GM23338 (cell line): ENCODE measurements at regions not wholly inside any gene's neighbourhood (a gene's known extent, or its start where the extent isn't known, plus 50 kb on each side); places are given as distances from the start of the nearest gene placed in this dataset.

Experiments used
- ATAC-seq: fragments of 200-7000 bp; cut with Tn5 transposase; 3 replicates; pipeline ENCODE4 v1.9.1; 2020
- DNase-seq: peaks from one replicate; pipeline ENCODE4 v3.0.0-alpha.2; 2015; ENCODE audit warnings: low spot score
- H2AFZ ChIP-seq: fragments of 200-600 bp; sonication (generic); 2 replicates; pipeline ENCODE4 v1.8.0; 2016; ENCODE audit warnings: antibody characterized with exemption, mild to moderate bottlenecking, moderate library complexity
- H3F3A ChIP-seq: fragments of 200-600 bp; sonication (generic); replicated peaks from 2 replicates; pipeline ENCODE4 v1.8.0; 2017; ENCODE audit warnings: antibody characterized with exemption, mixed run types, low read depth
- H3K27ac ChIP-seq: fragments of 200-600 bp; sonication (generic); 2 replicates; pipeline ENCODE4 v1.6.1; 2016; ENCODE audit warnings: low read depth
- H3K27me3 ChIP-seq: fragments of 200-600 bp; sonication (generic); 2 replicates; pipeline ENCODE4 v1.8.0; 2016; ENCODE audit warnings: mild to moderate bottlenecking, mixed run types, moderate library complexity; ENCODE audit not compliant: insufficient read depth
- H3K36me3 ChIP-seq: fragments of 200-600 bp; sonication (generic); 2 replicates; pipeline ENCODE4 v1.8.0; 2016; ENCODE audit warnings: mild to moderate bottlenecking; ENCODE audit not compliant: insufficient read depth
- H3K4me1 ChIP-seq: fragments of 200-600 bp; sonication (generic); 2 replicates; pipeline ENCODE4 v1.8.0; 2016; ENCODE audit warnings: mild to moderate bottlenecking, moderate library complexity; ENCODE audit not compliant: insufficient read depth
- H3K4me2 ChIP-seq: fragments of 200-600 bp; sonication (generic); 2 replicates; pipeline ENCODE4 v1.7.1; 2017; ENCODE audit warnings: mixed run types
- H3K4me3 ChIP-seq: fragments of 200-600 bp; sonication (generic); 2 replicates; pipeline ENCODE4 v1.6.1; 2016; ENCODE audit warnings: mixed run types
- H3K79me2 ChIP-seq: fragments of 200-600 bp; sonication (generic); replicated peaks from 2 replicates; pipeline ENCODE4 v1.8.0; 2017; ENCODE audit warnings: mild to moderate bottlenecking; ENCODE audit not compliant: insufficient read depth
- H3K9me2 ChIP-seq: fragments of 200-600 bp; sonication (generic); 2 replicates; pipeline ENCODE4 v1.8.0; 2017; ENCODE audit not compliant: insufficient read depth
- H4K20me1 ChIP-seq: fragments of 200-600 bp; sonication (generic); replicated peaks from 2 replicates; pipeline ENCODE4 v1.8.0; 2017; ENCODE audit warnings: mild to moderate bottlenecking; ENCODE audit not compliant: insufficient read depth
- H3K27ac Mint-ChIP-seq: 2 replicates; pipeline ENCODE4 v1.8.0; 2020; ENCODE audit warnings: inconsistent platforms, mild to moderate bottlenecking, moderate library complexity, mixed read lengths
- H3K27me3 Mint-ChIP-seq: 3 replicates; pipeline ENCODE4 v1.8.0; 2022; ENCODE audit warnings: low read depth, mild to moderate bottlenecking, moderate library complexity, mixed read lengths, inconsistent platforms; ENCODE audit not compliant: insufficient read depth, poor library complexity
- H3K36me3 Mint-ChIP-seq: 3 replicates; pipeline ENCODE4 v1.8.0; 2021; ENCODE audit warnings: low read depth, mild to moderate bottlenecking, inconsistent platforms, moderate library complexity, mixed read lengths
- H3K4me1 Mint-ChIP-seq: 3 replicates; pipeline ENCODE4 v1.8.0; 2020; ENCODE audit warnings: mild to moderate bottlenecking, inconsistent platforms, mixed read lengths
- H3K4me3 Mint-ChIP-seq: 3 replicates; pipeline ENCODE4 v1.8.0; 2021; ENCODE audit warnings: moderate library complexity, mild to moderate bottlenecking, inconsistent platforms, mixed read lengths
- H3K9me3 Mint-ChIP-seq: 3 replicates; pipeline ENCODE4 v1.8.0; 2020; ENCODE audit warnings: moderate library complexity, mild to moderate bottlenecking, inconsistent platforms, mixed read lengths
- CREB1 ChIP-seq: fragments of 250-450 bp; sonication (Bioruptor Pico); IDR thresholded peaks from 2 replicates; pipeline ENCODE4 v1.5.0; 2020; ENCODE audit warnings: low read depth, mild to moderate bottlenecking, moderate library complexity
- EZH2 ChIP-seq: fragments of 200-600 bp; sonication (generic); IDR thresholded peaks from one replicate; pipeline ENCODE4 v1.8.0; 2017; ENCODE audit warnings: antibody characterized with exemption, mild to moderate bottlenecking, low read depth; ENCODE audit not compliant: unreplicated experiment
- EZH2phosphoT487 ChIP-seq: fragments of 200-600 bp; sonication (generic); IDR thresholded peaks from one replicate; pipeline ENCODE4 v1.8.1; 2018; ENCODE audit warnings: antibody characterized with exemption; ENCODE audit not compliant: unreplicated experiment
- NANOG ChIP-seq: IDR thresholded peaks from 2 replicates; pipeline ENCODE4 v1.6.1; 2016; ENCODE audit warnings: antibody characterized with exemption, borderline replicate concordance
- POLR2AphosphoS5 ChIP-seq: IDR thresholded peaks from 2 replicates; pipeline ENCODE4 v1.6.1; 2016; ENCODE audit warnings: antibody characterized with exemption, low read depth
- STAT1 ChIP-seq: IDR thresholded peaks from one replicate; pipeline ENCODE4 v1.6.1; 2016; ENCODE audit warnings: antibody characterized with exemption; ENCODE audit not compliant: unreplicated experiment
- ZNF114 ChIP-seq: fragments of 250-450 bp; sonication (Bioruptor Pico); IDR thresholded peaks from 2 replicates; pipeline ENCODE4 v1.5.0; 2020; ENCODE audit warnings: mild to moderate bottlenecking, moderate library complexity
- ZNF331 ChIP-seq: fragments of 250-450 bp; sonication (Bioruptor Pico); IDR thresholded peaks from 2 replicates; pipeline ENCODE4 v1.5.0; 2020; ENCODE audit warnings: low read depth, mild to moderate bottlenecking, moderate library complexity
- TF ChIP-seq, protein P1 (sequence below): IDR thresholded peaks from one replicate; pipeline ENCODE4 v1.6.1; 2018; ENCODE audit warnings: antibody characterized with exemption; ENCODE audit not compliant: unreplicated experiment
- TF ChIP-seq, protein P2 (sequence below), 2 experiments: fragments of 200-600 bp in 1 of 2; sonication (generic) in 1 of 2; conservative IDR thresholded peaks; 2 replicates each; pipeline versions ENCODE4 v1.5.1 to v1.6.1; 2016 to 2017; ENCODE audit warnings: antibody characterized with exemption in 2 of 2, low read depth in 2 of 2, mild to moderate bottlenecking in 2 of 2, moderate library complexity in 1 of 2
- TF ChIP-seq, protein P3 (sequence below): fragments of 250-450 bp; sonication (Bioruptor Pico); IDR thresholded peaks from 2 replicates; pipeline ENCODE4 v1.5.0; 2020; ENCODE audit warnings: mild to moderate bottlenecking, moderate library complexity
- TF ChIP-seq, protein P4 (sequence below): IDR thresholded peaks from 2 replicates; pipeline ENCODE4 v1.6.1; 2016; ENCODE audit warnings: antibody characterized with exemption

DNA sequence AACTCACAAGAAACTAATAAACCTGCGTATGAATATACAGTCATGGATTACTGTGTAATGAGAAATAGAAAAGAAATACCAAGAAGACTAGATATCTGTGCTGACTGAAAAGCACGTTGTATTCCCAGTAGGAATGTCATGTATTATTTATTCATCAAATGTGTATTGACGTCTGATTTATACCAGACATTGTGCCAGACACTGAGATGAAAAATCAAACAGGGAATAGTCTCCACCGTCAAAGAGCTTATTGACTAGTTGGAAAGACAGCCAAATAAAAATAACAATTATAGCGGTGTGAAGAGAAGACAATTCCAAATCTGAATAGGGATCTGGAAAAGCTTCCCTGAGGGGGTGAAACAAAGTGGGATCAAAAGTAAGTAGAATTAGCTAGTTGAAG is 687.6 kb downstream of the C4orf33 start:
- H3K27ac Mint-ChIP-seq = no peak overlapping the region
- Histone ChIP-seq H3F3A (no peaks in the 10 kb centered on the region), H3K4me1 (no peaks in the 10 kb centered on the region), H3K36me3 (no peaks in the 10 kb centered on the region), H2AFZ (no peak overlapping the region), H3K9me2 (peaks cover 8% of the 10 kb centered on the region; the same call in 1 of the 2 replicates), H4K20me1 (no peaks in the 10 kb centered on the region), H3K4me3 (no peak overlapping the region), H3K27ac (no peak overlapping the region), H3K27me3 (no peaks in the 10 kb centered on the region), H3K79me2 (no peaks in the 10 kb centered on the region), H3K4me2 (no peak overlapping the region)
- no peaks in the 10 kb centered on the region for H3K36me3 Mint-ChIP-seq
- ATAC-seq (no peak), DNase-seq (no peak)
- H3K4me3 Mint-ChIP-seq = no peak overlapping the region
- TF ChIP-seq EZH2 (no peak), ZNF114 (CRISPR knock-in tag) (no peak), NANOG (no peak), EZH2phosphoT487 (no peak), STAT1 (no peak), POLR2AphosphoS5 (no peak), ZNF331 (CRISPR knock-in tag) (no peak), CREB1 (CRISPR knock-in tag) (no peak)
- TF ChIP-seq, protein P1, sequence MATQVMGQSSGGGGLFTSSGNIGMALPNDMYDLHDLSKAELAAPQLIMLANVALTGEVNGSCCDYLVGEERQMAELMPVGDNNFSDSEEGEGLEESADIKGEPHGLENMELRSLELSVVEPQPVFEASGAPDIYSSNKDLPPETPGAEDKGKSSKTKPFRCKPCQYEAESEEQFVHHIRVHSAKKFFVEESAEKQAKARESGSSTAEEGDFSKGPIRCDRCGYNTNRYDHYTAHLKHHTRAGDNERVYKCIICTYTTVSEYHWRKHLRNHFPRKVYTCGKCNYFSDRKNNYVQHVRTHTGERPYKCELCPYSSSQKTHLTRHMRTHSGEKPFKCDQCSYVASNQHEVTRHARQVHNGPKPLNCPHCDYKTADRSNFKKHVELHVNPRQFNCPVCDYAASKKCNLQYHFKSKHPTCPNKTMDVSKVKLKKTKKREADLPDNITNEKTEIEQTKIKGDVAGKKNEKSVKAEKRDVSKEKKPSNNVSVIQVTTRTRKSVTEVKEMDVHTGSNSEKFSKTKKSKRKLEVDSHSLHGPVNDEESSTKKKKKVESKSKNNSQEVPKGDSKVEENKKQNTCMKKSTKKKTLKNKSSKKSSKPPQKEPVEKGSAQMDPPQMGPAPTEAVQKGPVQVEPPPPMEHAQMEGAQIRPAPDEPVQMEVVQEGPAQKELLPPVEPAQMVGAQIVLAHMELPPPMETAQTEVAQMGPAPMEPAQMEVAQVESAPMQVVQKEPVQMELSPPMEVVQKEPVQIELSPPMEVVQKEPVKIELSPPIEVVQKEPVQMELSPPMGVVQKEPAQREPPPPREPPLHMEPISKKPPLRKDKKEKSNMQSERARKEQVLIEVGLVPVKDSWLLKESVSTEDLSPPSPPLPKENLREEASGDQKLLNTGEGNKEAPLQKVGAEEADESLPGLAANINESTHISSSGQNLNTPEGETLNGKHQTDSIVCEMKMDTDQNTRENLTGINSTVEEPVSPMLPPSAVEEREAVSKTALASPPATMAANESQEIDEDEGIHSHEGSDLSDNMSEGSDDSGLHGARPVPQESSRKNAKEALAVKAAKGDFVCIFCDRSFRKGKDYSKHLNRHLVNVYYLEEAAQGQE = no peak
- TF ChIP-seq, protein P2, sequence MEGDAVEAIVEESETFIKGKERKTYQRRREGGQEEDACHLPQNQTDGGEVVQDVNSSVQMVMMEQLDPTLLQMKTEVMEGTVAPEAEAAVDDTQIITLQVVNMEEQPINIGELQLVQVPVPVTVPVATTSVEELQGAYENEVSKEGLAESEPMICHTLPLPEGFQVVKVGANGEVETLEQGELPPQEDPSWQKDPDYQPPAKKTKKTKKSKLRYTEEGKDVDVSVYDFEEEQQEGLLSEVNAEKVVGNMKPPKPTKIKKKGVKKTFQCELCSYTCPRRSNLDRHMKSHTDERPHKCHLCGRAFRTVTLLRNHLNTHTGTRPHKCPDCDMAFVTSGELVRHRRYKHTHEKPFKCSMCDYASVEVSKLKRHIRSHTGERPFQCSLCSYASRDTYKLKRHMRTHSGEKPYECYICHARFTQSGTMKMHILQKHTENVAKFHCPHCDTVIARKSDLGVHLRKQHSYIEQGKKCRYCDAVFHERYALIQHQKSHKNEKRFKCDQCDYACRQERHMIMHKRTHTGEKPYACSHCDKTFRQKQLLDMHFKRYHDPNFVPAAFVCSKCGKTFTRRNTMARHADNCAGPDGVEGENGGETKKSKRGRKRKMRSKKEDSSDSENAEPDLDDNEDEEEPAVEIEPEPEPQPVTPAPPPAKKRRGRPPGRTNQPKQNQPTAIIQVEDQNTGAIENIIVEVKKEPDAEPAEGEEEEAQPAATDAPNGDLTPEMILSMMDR (conservative IDR thresholded peaks at IDR 0.05; ENCODE audit: low read depth in 2 of 2) = no peak
- TF ChIP-seq, protein P3, sequence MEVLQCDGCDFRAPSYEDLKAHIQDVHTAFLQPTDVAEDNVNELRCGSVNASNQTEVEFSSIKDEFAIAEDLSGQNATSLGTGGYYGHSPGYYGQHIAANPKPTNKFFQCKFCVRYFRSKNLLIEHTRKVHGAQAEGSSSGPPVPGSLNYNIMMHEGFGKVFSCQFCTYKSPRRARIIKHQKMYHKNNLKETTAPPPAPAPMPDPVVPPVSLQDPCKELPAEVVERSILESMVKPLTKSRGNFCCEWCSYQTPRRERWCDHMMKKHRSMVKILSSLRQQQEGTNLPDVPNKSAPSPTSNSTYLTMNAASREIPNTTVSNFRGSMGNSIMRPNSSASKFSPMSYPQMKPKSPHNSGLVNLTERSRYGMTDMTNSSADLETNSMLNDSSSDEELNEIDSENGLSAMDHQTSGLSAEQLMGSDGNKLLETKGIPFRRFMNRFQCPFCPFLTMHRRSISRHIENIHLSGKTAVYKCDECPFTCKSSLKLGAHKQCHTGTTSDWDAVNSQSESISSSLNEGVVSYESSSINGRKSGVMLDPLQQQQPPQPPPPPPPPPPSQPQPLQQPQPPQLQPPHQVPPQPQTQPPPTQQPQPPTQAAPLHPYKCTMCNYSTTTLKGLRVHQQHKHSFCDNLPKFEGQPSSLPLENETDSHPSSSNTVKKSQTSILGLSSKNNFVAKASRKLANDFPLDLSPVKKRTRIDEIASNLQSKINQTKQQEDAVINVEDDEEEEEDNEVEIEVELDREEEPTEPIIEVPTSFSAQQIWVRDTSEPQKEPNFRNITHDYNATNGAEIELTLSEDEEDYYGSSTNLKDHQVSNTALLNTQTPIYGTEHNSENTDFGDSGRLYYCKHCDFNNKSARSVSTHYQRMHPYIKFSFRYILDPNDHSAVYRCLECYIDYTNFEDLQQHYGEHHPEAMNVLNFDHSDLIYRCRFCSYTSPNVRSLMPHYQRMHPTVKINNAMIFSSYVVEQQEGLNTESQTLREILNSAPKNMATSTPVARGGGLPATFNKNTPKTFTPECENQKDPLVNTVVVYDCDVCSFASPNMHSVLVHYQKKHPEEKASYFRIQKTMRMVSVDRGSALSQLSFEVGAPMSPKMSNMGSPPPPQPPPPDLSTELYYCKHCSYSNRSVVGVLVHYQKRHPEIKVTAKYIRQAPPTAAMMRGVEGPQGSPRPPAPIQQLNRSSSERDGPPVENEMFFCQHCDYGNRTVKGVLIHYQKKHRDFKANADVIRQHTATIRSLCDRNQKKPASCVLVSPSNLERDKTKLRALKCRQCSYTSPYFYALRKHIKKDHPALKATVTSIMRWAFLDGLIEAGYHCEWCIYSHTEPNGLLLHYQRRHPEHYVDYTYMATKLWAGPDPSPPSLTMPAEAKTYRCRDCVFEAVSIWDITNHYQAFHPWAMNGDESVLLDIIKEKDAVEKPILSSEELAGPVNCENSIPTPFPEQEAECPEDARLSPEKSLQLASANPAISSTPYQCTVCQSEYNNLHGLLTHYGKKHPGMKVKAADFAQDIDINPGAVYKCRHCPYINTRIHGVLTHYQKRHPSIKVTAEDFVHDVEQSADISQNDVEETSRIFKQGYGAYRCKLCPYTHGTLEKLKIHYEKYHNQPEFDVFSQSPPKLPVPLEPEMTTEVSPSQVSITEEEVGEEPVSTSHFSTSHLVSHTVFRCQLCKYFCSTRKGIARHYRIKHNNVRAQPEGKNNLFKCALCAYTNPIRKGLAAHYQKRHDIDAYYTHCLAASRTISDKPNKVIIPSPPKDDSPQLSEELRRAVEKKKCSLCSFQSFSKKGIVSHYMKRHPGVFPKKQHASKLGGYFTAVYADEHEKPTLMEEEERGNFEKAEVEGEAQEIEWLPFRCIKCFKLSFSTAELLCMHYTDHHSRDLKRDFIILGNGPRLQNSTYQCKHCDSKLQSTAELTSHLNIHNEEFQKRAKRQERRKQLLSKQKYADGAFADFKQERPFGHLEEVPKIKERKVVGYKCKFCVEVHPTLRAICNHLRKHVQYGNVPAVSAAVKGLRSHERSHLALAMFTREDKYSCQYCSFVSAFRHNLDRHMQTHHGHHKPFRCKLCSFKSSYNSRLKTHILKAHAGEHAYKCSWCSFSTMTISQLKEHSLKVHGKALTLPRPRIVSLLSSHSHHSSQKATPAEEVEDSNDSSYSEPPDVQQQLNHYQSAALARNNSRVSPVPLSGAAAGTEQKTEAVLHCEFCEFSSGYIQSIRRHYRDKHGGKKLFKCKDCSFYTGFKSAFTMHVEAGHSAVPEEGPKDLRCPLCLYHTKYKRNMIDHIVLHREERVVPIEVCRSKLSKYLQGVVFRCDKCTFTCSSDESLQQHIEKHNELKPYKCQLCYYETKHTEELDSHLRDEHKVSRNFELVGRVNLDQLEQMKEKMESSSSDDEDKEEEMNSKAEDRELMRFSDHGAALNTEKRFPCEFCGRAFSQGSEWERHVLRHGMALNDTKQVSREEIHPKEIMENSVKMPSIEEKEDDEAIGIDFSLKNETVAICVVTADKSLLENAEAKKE (CRISPR knock-in tag) = no peak
- TF ChIP-seq, protein P4, sequence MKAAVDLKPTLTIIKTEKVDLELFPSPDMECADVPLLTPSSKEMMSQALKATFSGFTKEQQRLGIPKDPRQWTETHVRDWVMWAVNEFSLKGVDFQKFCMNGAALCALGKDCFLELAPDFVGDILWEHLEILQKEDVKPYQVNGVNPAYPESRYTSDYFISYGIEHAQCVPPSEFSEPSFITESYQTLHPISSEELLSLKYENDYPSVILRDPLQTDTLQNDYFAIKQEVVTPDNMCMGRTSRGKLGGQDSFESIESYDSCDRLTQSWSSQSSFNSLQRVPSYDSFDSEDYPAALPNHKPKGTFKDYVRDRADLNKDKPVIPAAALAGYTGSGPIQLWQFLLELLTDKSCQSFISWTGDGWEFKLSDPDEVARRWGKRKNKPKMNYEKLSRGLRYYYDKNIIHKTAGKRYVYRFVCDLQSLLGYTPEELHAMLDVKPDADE = no peak
- no peaks in the 10 kb centered on the region for H3K27me3 Mint-ChIP-seq
- no peaks in the 10 kb centered on the region for H3K4me1 Mint-ChIP-seq
- no peaks in the 10 kb centered on the region for H3K9me3 Mint-ChIP-seq
